ENCODE measurements at regions not wholly inside any gene's neighbourhood (a gene's known extent, or its start where the extent isn't known, plus 50 kb on each side); places are given as distances from the start of the nearest gene placed in this dataset.

GRCh38 chr15:81495780-81496467 lies 121.9 kb upstream of the TMC3 start:
- TF ChIP-seq TAF1 (IDR thresholded peaks at IDR 0.05; ENCODE audit: low read depth, low read length): no peak
- no peak for TF ChIP-seq POLR2A (IDR thresholded peaks at IDR 0.05; ENCODE audit: low read depth, low read length)
- no peak for TF ChIP-seq POLR2AphosphoS5 (IDR thresholded peaks at IDR 0.05; ENCODE audit: low read depth, low read length)
- no peak for TF ChIP-seq SPI1 (IDR thresholded peaks at IDR 0.05; ENCODE audit: low read depth, low read length)

Measured in GM12891 (cell line).